ENCODE measurements at regions not wholly inside any gene's neighbourhood (a gene's known extent, or its start where the extent isn't known, plus 50 kb on each side); places are given as distances from the start of the nearest gene placed in this dataset.

DNA sequence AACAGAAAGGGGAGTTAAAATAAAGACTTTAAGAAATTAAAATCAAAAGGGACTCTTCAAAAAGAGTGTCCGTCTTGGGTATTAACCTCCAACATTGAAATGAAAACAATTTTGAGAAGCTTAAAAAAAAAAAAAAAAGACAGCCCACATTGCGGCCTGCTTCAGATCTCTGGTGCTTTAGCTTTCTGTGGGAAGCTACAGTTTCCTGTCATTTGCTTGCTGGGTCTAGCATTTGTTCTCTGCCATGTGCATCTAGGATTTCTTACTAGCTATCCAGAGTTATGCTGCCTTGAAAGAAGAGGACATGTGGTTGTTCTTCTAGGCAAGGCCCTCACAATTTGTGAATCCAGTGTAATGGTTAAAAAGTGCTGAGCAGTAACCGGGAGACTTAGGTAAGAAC lies 375.3 kb downstream of the SLC4A3 start:
- DNase-seq: no peak

DNA sequence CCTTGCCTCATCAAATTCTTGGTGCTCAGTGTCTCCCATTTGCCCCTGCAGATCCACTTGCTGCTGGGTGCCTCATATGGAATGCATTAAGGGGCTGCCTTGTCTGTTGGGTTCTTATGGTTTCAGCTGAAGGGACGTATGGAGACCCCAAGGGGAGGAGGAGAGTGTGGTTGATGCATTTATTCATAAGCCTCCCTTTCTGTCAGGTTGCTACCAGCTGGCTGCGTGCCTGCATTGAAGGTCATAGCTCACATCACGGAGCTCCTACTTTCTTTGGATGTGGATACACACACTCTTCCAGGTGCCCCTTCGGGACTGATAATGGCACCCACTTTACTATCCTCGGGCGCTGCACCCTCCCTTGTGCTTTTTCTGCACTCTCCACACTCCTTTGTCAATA lies 377.9 kb downstream of the SLC4A3 start:
- DNase-seq: no peak

DNA sequence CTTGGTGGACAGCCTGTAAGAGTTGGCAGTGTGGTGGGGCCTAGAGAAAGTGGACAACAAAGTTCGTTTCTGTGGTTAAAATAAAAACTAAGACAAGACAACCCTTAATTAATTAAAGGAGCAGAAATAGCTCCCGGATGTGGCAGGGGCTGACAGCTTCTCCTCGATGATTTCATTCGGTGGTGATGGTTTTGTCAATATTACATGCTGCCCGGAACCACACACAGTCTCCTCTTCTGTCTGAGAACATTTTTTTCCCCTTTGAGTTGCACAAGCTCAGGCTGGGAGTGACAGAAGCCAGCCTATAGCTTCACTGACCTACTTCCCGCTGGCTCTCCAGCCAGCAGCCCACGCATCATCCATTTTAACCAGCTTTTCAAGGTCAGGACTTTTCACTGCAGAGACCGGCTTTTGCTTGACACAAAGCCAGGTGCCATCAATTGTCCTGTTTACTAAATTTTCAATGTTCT lies 378.8 kb downstream of the SLC4A3 start:
- DNase-seq: no peak

DNA sequence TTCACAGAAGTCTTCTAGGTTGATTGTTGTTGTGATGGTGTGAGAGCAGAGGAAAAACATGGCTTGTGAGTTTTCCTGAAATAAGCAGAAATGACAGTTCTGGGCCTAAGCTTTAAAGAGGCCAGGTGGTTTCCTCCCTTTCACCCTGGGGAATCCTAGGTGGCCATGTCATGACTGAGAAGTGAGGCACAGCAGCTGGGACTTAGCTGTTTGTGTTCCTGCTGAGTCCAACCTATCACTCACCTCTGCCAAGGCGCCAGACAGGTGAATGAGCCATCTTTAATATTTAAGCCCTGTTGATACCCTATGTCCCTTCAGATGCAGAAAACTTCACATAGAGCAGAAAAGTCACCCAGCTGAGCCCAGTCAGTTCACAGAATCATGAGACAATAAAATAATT lies 384.4 kb downstream of the SLC4A3 start:
- no peak for DNase-seq

DNA sequence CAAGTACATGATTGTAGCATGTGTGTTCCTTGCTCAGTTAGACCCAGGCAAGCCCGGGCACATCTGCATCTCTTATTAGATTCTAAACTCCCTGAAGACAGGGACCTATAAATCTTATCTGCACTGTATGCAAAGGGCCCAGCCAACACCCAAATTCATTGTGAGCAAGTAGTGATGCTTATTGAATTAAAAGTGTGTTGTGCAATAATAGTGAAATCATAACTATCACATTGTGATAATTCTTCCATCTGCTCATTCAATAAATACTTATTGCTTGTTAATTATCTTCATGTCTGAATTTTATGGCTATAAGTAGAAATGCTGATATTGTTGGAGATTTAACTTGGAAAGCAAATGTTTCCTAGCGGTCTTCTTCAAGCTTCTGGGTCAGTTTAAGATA lies 387.5 kb downstream of the SLC4A3 start:
- DNase-seq: no peak

DNA sequence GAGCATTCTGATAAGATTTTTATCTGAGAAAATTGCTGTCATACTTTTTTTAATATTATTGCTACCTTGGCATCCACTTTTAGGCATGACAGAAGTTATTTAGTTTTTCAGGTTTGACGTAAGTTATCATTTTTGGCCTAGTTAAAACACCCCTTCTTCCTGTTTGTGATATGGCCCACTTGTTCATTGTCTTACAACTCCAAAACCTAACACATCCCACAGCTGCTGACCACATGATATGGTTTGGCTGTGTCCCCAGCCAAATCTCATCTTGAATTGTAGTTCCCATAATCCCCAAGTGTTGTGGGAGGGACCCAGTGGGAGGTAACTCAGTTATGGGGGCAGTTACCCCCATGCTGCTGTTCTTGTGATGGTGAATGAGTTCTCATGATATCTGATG lies 388.1 kb downstream of the SLC4A3 start:
- no peak for DNase-seq

DNA sequence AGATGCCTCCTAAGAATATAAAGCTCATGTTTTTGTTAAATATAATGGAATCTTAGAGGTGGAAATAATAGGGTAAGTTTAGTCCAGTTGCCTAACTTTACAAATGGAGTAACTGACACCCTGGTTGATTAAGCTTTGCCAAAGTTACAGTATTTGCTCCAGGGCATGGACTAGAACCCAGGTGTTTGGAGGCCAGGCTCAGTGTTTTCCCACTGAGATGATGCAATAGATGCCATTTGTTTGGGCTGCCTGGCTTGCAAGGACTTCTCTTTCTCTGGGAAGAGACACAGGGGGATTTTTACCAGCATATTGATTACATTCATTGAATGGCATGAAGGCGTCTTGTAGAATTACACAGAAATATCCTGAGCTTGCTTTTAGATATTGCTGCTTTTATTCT lies 397.8 kb downstream of the SLC4A3 start:
- DNase-seq: no peak

DNA sequence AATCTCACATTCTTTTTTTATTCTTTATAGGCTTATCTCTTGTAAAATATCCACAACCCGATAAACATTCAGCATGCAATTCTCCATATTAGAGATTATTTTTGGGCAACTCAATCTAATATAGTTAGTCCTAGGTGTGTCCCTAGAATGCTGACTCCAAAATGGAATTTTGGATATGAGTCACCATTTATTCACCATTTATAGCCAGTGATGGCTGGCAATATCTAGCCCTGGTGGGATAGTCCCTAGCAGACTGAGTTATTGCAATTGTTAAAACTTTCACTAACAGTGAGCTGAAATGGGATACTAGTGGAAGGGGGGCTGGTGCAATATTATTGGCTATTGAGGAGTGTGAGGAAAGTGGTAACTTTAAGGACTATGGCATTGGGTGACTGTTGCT lies 401.6 kb downstream of the SLC4A3 start:
- no peak for DNase-seq

DNA sequence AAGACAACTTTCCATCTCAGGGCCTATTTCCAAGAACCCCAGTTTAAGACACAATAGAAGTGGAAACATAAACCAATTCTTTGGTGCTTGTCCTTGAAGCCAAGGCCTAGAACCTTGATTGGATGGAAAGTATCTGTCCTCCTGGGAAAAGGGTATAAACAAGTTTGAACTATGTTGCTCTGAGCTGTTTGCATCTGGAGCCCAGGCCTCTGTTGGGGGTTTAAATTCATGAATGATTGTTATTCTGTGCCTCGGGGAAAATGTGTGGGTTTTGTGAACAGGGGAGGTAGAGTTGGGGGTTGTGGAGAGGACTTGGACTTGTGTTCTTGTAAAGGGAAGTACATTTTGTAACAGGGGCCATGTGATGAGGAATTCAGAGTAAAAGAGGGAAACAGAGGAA lies 406.1 kb downstream of the SLC4A3 start:
- no peak for DNase-seq

DNA sequence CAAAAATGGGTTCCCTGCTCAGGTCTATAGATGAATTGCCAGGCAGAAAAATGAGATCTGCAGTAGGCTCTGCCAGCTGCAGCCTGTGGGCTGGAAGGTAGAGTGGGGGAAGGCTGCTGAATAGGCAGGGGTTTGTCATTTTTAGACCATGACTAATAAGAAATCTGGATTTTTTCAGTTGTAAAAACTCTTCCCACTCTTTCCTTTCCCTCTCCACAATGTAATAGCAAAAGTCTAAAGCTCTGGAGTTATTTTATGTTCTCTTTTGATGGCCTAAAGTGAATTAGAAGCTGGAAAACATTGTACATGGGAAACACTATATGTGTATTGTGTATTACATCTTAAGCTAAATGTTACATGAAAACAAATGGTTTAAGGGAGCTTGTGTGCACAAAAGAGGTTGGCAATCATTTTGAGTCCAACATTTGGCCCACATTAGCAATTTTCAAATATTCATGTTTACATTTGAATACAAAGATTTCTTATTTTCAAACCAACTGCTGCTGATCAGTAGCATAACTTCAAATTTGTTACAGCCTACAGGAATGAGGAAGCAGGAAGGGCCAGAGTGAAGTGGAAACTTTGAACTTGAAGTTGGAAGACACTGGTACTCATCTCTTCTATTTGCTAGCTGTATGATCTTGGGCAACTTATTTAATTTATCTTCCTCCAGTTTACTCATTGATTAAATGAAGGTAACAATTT lies 407.1 kb downstream of the SLC4A3 start:
- no peak for DNase-seq

DNA sequence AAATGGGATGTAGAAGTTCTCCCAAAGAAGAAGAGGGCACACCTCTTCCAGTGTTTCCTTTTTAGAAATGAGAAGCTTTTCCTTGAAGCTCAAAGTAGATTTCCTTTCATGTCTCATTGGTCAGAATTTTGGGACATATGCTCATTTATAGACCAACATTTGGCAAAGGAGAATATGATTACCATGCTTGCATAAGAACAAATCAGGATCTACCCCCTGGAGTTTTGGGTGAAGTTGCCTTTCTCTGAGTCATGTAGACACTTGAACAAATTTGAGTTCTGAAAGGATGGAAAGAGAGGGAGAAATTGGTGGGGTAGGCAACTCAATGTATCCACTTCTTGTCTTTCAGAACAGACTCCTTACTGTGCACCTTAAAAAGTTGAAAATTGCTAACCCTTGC lies 409.0 kb downstream of the SLC4A3 start:
- no peak for DNase-seq

DNA sequence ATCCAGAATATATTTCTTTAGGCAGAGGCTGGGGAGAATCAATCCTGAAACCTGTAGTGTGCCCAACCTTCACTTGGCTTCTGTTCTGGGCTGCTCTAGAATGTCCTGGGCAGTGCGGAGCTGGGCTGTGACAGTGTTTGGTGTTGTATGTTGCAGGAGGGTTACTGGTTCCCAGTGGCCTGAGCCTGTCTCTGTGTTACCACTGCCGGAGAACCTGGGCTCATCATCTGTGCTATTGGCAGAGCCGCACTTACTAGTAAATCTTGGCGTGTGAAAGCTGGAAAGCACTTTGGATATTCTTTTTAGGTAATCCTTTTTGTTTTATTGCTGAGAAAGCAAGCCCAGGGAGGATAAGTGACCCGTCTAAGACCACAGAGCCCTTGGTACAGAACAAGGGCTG lies 412.9 kb downstream of the SLC4A3 start:
- DNase-seq: no peak

GRCh38 chr2:220041447-220041846 lies 414.0 kb downstream of the SLC4A3 start:
- DNase-seq: no peak

GRCh38 chr2:220043155-220043989 lies 415.9 kb downstream of the SLC4A3 start:
- DNase-seq: no peak

DNA sequence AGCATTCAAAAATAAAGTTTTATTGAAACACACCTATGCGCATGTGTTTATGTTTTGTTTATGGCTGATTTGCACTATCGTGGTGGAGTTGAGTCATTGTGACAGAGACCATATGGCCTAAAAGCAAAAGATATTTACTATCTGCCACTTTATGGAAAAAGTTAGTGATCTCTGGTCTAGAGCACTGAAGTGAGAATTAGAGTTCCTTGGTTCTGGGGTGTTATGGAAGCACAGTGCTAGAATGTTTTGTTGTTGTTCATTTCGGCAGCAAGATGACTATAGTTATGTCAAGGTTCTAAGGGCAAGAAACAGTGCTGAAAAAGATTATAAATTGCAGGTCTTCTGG lies 416.5 kb downstream of the SLC4A3 start:
- no peak for DNase-seq

DNA sequence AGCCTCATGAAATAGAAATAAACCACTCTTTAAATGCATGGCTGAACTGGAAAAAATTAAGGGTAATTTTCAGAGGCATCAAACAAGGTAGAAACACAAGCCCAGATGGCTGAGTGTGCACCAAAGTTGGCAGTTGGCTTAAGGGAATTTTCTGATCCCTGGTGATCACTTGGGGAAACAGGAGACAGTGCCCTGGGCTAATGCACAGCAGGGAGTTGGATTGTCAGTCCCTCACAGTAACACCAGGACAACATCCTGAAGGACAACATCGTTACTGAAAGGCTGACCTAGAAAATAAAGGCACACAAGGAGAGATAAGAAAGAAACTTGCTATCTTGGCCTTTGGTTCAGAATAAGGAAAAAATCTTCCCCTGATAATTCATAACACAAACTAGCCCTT lies 417.0 kb downstream of the SLC4A3 start:
- no peak for DNase-seq

DNA sequence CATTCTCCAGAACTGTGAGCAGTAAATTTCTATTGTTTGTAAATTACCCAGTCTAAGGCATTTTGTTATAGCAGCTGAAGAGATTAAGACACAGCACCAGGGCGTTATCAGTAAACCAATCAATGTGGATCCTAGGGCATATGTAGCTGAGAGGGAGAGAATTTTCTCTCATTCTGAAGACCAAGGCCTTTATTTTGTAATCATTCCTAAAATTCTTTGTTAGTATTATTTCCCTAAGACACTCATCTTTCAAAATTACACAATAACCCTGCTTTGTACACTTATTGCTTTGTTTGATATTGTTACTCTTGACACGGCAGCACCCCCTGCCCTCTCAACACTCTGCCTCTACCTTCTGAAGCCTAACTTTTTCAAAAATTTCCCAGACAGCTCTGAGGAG lies 419.1 kb downstream of the SLC4A3 start:
- DNase-seq: no peak

DNA sequence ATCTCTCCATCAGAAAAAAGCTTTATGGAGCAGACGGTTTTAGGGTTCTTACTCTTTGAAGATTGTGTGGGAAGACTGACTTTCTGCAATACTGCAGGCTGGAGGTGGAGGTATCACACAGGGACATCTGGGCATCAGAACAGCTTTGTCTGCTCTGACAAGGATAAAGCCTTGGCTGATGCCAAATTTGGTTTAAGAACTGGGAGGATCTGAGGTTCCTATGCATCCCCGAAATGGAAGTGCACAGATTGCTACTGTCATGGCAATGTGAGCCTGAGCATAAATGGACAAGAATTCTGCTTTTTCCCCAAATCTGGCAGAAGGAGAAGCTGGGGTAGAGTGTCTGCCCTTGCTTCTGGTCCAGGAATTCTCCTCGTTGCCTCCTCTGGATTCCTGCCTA lies 424.3 kb downstream of the SLC4A3 start:
- no peak for DNase-seq

- no peak for DNase-seq
These were observed 426.5 kb downstream of the SLC4A3 start for GRCh38 chr2:220053919-220054318.

GRCh38 chr2:220057391-220057790 lies 430.0 kb downstream of the SLC4A3 start:
- no peak for DNase-seq

DNA sequence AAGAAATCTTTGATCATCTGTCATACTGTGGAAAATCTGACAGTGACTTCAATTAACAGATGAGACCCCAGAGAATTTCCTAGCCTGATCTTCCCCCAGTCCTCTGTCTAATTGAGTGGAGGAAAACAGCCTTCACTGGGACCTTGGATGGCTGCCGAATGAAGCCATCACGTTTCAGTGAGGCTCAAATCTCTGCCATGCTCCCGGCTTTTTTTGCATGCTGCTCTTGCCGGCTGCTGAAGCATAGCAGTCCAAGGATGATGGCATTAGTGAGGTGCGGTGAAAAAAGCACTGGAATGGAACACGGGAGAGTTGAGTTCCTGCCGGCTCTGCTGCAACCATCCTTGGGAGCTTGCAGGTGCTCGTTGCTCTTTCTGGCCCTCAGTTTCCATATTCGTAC lies 430.5 kb downstream of the SLC4A3 start:
- no peak for DNase-seq

DNA sequence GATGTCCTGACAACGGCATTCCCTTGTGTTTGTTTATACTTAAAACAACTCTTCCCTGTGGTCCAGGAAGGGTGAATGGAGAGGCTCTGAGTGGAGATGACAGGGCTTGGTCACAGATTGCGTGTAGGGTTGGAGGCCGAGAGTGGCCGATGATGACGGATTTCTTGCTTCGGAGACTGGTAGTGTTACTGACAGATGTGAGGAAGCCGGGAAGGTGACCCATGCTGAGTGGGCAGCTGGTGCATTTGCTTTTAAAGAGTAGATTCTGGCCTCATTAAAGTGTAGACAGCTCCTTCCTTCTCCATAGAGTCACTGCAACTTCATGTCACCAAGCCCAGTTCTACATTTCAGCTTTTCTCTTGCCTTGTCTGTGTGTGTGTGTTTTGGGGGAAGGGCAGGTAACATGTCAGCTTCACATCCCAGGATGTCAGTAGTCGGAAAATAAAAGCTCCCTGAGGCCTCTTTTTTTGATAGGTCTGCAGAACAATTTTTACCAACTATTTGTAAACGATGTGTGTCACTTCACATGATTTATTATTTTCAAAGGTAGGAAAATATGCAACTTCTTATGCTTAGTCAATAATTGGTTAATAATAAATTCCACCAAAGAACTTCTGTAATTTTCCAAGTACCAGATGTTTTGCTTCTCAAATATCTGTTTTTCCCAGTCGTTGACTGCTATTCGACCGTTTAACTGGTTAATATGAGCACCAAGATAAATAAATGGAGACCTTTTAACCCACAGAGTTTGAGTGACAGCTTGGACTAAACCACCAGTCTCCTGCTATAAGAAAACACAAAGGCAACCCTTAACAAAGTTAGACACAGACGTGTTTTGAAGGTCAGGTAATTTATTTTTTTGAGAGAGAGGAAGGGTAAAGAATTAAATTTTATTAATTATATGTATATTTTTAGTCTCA lies 436.9 kb downstream of the SLC4A3 start:
- no peak for DNase-seq

DNA sequence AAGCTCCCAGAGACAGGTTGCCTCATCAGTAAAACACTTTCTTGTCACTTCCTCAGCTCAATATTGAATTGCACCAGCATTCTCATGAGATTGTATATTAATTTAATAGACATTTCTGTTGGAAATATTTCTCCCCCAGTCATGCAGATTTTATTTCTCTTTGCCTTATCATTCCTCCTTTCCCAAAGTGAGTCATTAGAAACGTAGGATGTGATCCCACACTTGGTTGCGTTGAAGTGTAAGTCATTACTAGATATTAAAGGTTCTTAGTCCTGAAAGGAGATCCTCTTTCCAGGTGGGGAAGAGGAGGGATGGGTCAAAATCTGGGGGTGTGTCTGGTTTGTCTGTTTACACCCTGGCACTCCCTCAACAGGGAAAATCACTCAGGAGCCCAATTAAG lies 438.2 kb downstream of the SLC4A3 start:
- no peak for DNase-seq

DNA sequence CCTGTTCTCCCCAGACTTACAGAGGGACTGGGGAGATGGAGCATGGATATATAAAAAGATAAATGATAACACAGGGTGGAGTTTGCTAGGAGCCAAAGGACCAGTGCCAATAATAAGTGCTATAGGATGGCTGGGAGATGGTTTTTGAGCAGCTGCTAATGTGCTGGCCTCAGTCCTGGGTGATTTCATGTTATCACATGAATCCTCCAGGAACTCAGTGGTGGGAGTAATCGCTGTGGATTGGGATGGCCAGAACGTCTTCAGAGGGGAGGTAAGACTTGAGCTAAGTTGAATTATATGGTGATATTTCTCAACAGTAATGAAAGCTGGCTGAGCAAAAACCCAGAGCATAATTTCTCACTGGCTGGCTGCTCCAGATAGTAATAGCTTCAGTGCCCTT lies 441.4 kb downstream of the SLC4A3 start:
- no peak for DNase-seq

All from CD4-positive, alpha-beta T cell treated with Interferon alpha-2 for 1 hour (primary cell).